HG02938 (cell line): ENCODE measurements at regions not wholly inside any gene's neighbourhood (a gene's known extent, or its start where the extent isn't known, plus 50 kb on each side); places are given as distances from the start of the nearest gene placed in this dataset.
"Not testable (repeated sequence)": the region's sequence is repeated elsewhere in the genome, so short reads cannot be mapped to it uniquely, and the experiment has no call there.

ENCODE experiments used
- ATAC-seq: cut with Tn5 transposase; IDR thresholded peaks from one replicate; pipeline ENCODE4 v1.9.1; 2021; ENCODE audit warnings: mild to moderate bottlenecking, moderate library complexity; ENCODE audit not compliant: unreplicated experiment

- no peak for ATAC-seq
Measured at GRCh38 chr5:87661784-87662566, 249.2 kb upstream of the CCNH start.

GRCh38 chr5:87653242-87653641 is 240.5 kb upstream of the CCNH start:
- ATAC-seq = peak; percentile 53

DNA sequence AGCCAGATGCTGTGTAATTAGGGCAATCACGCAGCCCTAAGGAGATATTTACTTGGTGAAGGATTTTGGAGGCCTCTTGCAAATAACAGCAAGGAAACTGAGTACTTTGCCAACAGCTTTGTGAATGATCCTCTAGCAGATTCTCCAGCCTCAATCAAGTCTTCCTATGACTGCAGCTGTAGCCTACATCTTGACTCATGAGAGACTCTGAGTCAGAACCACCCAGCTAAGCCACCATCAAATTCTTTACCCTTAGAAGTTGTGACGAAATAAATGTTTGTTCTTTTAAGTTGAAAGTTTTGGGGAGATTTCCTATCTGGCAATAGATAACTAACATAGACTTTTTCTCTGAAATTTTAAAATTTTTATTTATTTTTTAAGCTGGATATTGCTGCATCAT is 237.6 kb upstream of the CCNH start:
- no peak for ATAC-seq

GRCh38 chr5:87649455-87649854 is 236.7 kb upstream of the CCNH start:
- no peak for ATAC-seq

GRCh38 chr5:87645224-87645623 is 232.5 kb upstream of the CCNH start:
- ATAC-seq = no peak

GRCh38 chr5:87640902-87641301 is 228.2 kb upstream of the CCNH start:
- no peak for ATAC-seq

GRCh38 chr5:87627363-87627762 is 214.6 kb upstream of the CCNH start:
- no peak for ATAC-seq

GRCh38 chr5:87608385-87608784 is 195.7 kb upstream of the CCNH start:
- no peak for ATAC-seq

GRCh38 chr5:87605663-87606062 is 192.9 kb upstream of the CCNH start:
- no peak for ATAC-seq

- ATAC-seq = no peak
Measured at GRCh38 chr5:87599778-87600177, 187.0 kb upstream of the CCNH start.

GRCh38 chr5:87598460-87598859 is 185.7 kb upstream of the CCNH start:
- ATAC-seq = no peak

GRCh38 chr5:87594566-87594965 is 181.8 kb upstream of the CCNH start:
- no peak for ATAC-seq

- ATAC-seq = no peak
Measured at GRCh38 chr5:87589587-87589986, 176.9 kb upstream of the CCNH start.

GRCh38 chr5:87588316-87588715 is 175.6 kb upstream of the CCNH start:
- no peak for ATAC-seq

- not testable (repeated sequence) for ATAC-seq
Measured at GRCh38 chr5:87583704-87584103, 171.0 kb upstream of the CCNH start.

DNA sequence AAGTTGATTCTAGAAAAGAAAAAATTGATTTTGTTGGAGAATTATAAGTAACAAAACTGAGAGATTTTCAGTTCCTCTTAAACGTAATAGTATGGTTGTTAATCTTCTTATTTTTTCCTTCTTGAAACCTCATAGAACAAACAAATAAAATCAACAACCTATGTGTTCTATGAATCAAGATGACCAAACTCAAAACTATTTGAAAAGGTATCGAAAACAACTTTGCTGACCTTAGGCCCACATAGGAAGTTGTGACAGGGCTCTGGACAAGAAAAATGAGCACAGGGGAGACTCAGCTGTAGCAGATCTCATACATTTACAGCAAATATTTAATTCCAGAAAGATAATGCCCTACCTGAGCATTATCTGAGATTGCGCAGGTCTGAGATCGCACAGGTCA is 169.4 kb upstream of the CCNH start:
- no peak for ATAC-seq

DNA sequence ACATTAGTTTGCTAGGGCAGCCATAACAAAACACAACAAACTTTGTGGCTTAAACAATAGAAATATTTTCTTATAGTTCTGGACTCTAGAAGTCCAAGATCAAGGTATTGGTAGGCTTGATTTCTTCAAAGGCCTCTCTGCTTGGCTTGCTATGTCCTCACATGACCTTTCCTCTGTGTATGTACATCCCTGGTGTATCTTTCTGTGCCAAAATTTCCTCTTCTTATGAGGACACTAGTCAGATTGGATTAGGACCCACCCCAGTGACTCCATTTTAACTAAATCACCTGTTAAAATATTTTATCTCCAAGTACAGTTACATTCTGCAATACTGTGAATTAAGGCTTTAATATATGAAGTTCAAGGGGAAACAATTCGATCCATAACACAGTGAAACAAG is 168.9 kb upstream of the CCNH start:
- no peak for ATAC-seq

DNA sequence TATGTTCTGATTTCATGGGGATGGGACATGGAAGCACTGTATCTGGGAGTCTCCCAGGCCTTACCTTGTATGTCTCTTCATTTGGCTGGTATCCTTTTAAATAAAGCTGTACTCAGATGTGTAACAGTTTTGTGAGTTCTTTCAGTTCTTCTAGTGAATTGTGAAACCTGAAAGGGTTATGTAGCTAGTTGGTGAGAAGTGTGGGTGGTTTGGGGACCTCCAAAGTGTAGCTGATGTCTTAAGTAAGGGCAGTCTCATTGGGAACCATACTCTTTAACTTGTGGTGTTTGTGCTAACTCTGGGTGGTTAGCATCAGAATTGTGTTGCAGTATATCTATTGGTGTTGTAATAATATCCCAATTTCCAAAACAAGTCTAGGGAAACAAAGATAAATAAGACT is 166.9 kb upstream of the CCNH start:
- ATAC-seq = no peak

DNA sequence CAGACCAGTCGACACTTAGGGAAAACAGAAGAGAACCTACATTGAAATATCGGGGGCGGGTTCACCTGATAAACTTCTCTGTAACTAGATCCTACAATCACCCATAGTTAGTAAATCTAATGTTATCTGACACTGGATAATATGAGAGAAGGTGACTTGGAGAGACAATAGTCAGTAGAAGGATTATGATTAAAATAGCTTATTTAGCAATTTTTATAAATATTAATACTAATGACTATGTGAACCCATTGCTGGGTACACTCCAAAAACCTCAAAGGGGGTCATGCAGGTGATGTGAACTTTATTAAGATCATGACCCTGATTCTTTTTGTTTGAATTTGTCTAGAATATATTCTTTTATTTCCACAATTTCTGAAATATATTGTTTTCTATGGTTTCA is 164.1 kb upstream of the CCNH start:
- no peak for ATAC-seq

DNA sequence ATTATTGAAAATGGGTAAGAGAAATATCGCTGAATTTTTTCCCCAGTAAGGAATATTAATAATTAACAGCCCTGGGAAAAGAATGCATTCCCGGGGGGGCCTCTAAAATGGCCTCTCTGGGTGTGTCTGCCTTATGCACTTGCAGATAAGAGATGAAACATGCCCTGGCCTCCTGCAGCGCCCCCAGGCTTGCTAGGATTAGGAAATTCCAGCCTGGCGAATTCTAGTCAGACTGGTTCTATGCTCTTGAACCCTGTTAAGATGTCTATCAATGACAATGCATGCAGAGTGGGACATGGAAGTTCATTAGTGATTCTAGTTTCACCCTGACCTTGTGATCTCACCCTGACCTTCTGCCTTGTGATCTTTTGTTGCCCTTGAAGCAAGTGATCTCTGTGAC is 163.6 kb upstream of the CCNH start:
- not testable (repeated sequence) for ATAC-seq

DNA sequence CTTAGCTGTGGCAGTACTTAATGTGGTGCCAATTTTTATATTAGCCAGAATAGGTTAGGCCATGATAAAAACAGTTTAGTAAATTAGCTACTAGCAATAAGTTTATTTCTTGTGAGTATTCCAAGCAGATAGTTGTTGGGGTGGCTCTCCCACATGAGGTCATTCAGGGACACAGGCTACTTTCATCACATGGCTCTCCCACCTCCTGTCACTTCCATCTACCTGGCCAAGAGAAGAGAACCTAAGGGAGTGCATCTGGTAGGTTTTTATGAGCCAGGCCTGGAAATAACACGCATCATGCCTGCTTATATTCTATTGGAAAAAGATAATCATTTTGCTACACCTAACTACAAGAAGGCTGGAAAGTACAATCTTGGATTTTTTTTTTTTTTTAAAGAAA is 161.4 kb upstream of the CCNH start:
- no peak for ATAC-seq

DNA sequence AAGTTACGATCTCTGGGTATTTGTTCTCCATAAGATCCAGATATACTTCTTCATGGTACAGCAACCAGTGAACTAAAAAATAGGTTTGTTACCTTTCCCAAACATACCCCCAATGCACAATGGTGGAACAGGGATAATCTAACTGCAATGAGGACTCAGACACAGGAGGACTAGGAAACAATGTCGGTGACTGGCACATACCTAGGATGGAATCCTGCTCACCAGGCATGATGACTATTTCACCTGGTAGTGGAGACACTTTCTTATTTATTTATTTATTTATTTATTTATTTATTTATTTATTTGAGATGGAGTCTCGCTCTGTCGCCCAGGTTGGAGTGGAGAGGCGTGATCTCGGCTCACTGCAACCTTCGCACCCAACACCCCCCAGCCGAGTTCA is 159.9 kb upstream of the CCNH start:
- no peak for ATAC-seq

DNA sequence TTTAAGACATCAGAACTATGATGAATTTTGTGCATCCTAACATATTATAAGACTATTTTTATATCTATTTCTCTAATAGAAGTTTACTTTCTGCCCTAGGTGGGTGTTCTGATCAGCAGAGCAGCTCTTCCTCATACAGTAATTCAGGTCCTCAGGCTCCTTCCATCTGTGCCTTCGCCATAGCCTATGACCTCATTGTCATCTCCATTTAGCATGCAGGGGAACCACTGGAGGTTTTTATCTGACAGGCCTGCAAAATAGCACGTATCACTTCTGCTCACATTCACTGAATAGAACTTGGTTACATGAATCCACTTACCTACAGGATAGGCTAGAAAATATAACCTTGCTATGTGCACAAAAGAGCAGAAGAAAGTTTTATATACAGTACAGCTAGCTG is 159.4 kb upstream of the CCNH start:
- ATAC-seq = no peak
